ENCODE measurements at regions not wholly inside any gene's neighbourhood (a gene's known extent, or its start where the extent isn't known, plus 50 kb on each side); places are given as distances from the start of the nearest gene placed in this dataset.
A peak's percentile ranks its signal among the peaks of the same experiment; 100 is the strongest.
"Not testable (repeated sequence)": the region's sequence is repeated elsewhere in the genome, so short reads cannot be mapped to it uniquely, and the experiment has no call there.

GRCh38 chr14:98932431-98933325 is 339.3 kb downstream of the BCL11B start:
- Histone ChIP-seq H3K27ac (no peak overlapping the region), H3K4me1 (peaks cover 3 to 14% (median 9%) of the 10 kb centered on the region in 10 experiments; a peak in 19 of 20 replicates), H3K36me3 (no peaks in the 10 kb centered on the region), H3K27me3 (no peaks in the 10 kb centered on the region), H3K4me3 (no peak overlapping the region), H3K4me2 (peak overlapping the region in 4 of 11 experiments; percentile 11 to 18 (median 14); a peak in 3 of 22 replicates), H4K20me1 (no peaks in the 10 kb centered on the region), H3K9ac (no peak overlapping the region), H3K9me3 (replicated peaks in 1 of 11) (no peaks in the 10 kb centered on the region; a peak in 1 of 22 replicates)
- no peak for TF ChIP-seq Cebpa-rat (IDR thresholded peaks at IDR 0.05)

GRCh38 chr14:98934569-98934968 is 337.4 kb downstream of the BCL11B start:
- H3K4me3 ChIP-seq; H3K27me3 ChIP-seq; H3K9ac ChIP-seq; H3K9me3 ChIP-seq (replicated peaks in 1 of 11); H3K27ac ChIP-seq; H4K20me1 ChIP-seq; H3K36me3 ChIP-seq; H3K4me2 ChIP-seq: not testable (repeated sequence)
- peaks cover 7 to 23% (median 11%) of the 10 kb centered on the region in 10 experiments; a peak in 19 of 20 replicates for H3K4me1 ChIP-seq

GRCh38 chr14:98935921-98936320 is 336.1 kb downstream of the BCL11B start:
- H3K9me3 ChIP-seq (replicated peaks in 1 of 11): no peaks in the 10 kb centered on the region

GRCh38 chr14:98937021-98937420 is 335.0 kb downstream of the BCL11B start:
- Histone ChIP-seq H3K27ac (no peak overlapping the region), H3K9ac (no peak overlapping the region), H3K9me3 (replicated peaks in 1 of 11) (no peaks in the 10 kb centered on the region), H4K20me1 (no peaks in the 10 kb centered on the region), H3K4me1 (peaks cover 2 to 17% (median 11%) of the 10 kb centered on the region in 10 experiments; a peak in 19 of 20 replicates), H3K36me3 (no peaks in the 10 kb centered on the region), H3K27me3 (no peaks in the 10 kb centered on the region), H3K4me3 (no peak overlapping the region), H3K4me2 (peak overlapping the region in 3 of 11 experiments; percentile 53 to 58 (median 55); a peak in 5 of 22 replicates)
- TF ChIP-seq Cebpa-rat (IDR thresholded peaks at IDR 0.05): no peak

More at GRCh38 chr14:98935921-98936320, 336.1 kb downstream of the BCL11B start:
- H3K4me3 ChIP-seq: no peak overlapping the region
- no peak for TF ChIP-seq Cebpa-rat (IDR thresholded peaks at IDR 0.05)
- H3K36me3 ChIP-seq: no peaks in the 10 kb centered on the region
- no peaks in the 10 kb centered on the region for H4K20me1 ChIP-seq
- no peak overlapping the region for H3K9ac ChIP-seq
- H3K27ac ChIP-seq: no peak overlapping the region
- H3K4me1 ChIP-seq: peaks cover 7 to 23% (median 11%) of the 10 kb centered on the region in 10 experiments; a peak in 19 of 20 replicates
- H3K27me3 ChIP-seq: no peaks in the 10 kb centered on the region
- no peak overlapping the region for H3K4me2 ChIP-seq

GRCh38 chr14:98937712-98938505 is 334.1 kb downstream of the BCL11B start:
- peak overlapping the region in 7 of 11 experiments; percentile 4 to 58 (median 35); a peak in 12 of 22 replicates for H3K4me2 ChIP-seq
- H4K20me1 ChIP-seq: no peaks in the 10 kb centered on the region
- H3K9ac ChIP-seq: no peak overlapping the region
- H3K27ac ChIP-seq: no peak overlapping the region
- no peaks in the 10 kb centered on the region for H3K27me3 ChIP-seq
- no peak for TF ChIP-seq Cebpa-rat (IDR thresholded peaks at IDR 0.05)
- no peaks in the 10 kb centered on the region for H3K9me3 ChIP-seq (replicated peaks in 1 of 11)
- no peak overlapping the region for H3K4me3 ChIP-seq
- no peaks in the 10 kb centered on the region for H3K36me3 ChIP-seq
- peaks cover 0 to 14% (median 10%) of the 10 kb centered on the region in 10 experiments; a peak in 15 of 20 replicates for H3K4me1 ChIP-seq

GRCh38 chr14:98940693-98941437 is 331.1 kb downstream of the BCL11B start:
- H3K27me3 ChIP-seq: no peaks in the 10 kb centered on the region
- H3K9me3 ChIP-seq (replicated peaks in 1 of 11): no peaks in the 10 kb centered on the region
- no peaks in the 10 kb centered on the region for H4K20me1 ChIP-seq
- H3K9ac ChIP-seq: no peak overlapping the region
- no peak overlapping the region for H3K4me2 ChIP-seq
- peaks cover 0 to 14% (median 10%) of the 10 kb centered on the region in 10 experiments; a peak in 15 of 20 replicates for H3K4me1 ChIP-seq
- TF ChIP-seq Cebpa-rat (IDR thresholded peaks at IDR 0.05): no peak
- no peaks in the 10 kb centered on the region for H3K36me3 ChIP-seq
- no peak overlapping the region for H3K27ac ChIP-seq
- H3K4me3 ChIP-seq: no peak overlapping the region

GRCh38 chr14:98941481-98941880 is 330.5 kb downstream of the BCL11B start:
- Histone ChIP-seq H3K27me3 (no peaks in the 10 kb centered on the region), H3K36me3 (no peaks in the 10 kb centered on the region), H3K4me1 (peaks cover 0 to 14% (median 10%) of the 10 kb centered on the region in 10 experiments; a peak in 15 of 20 replicates), H3K27ac (no peak overlapping the region), H3K4me2 (no peak overlapping the region), H3K4me3 (no peak overlapping the region), H4K20me1 (no peaks in the 10 kb centered on the region), H3K9ac (no peak overlapping the region), H3K9me3 (replicated peaks in 1 of 11) (no peaks in the 10 kb centered on the region)
- TF ChIP-seq Cebpa-rat (IDR thresholded peaks at IDR 0.05): no peak

GRCh38 chr14:98943907-98944306 is 328.1 kb downstream of the BCL11B start:
- no peaks in the 10 kb centered on the region for H4K20me1 ChIP-seq
- no peaks in the 10 kb centered on the region for H3K36me3 ChIP-seq
- no peak overlapping the region for H3K4me3 ChIP-seq
- H3K9ac ChIP-seq: no peak overlapping the region
- H3K4me1 ChIP-seq: peaks cover 10 to 17% (median 13%) of the 10 kb centered on the region in 10 experiments
- H3K9me3 ChIP-seq (replicated peaks in 1 of 11): no peaks in the 10 kb centered on the region
- H3K27ac ChIP-seq: no peak overlapping the region
- TF ChIP-seq Cebpa-rat (IDR thresholded peaks at IDR 0.05): no peak
- H3K4me2 ChIP-seq: no peak overlapping the region
- no peaks in the 10 kb centered on the region for H3K27me3 ChIP-seq

GRCh38 chr14:98944989-98945388 is 327.0 kb downstream of the BCL11B start:
- H3K36me3 ChIP-seq: no peaks in the 10 kb centered on the region
- peaks cover 11 to 28% (median 21%) of the 10 kb centered on the region in 10 experiments for H3K4me1 ChIP-seq
- H3K4me2 ChIP-seq: no peak overlapping the region
- H3K4me3 ChIP-seq: no peak overlapping the region
- H4K20me1 ChIP-seq: no peaks in the 10 kb centered on the region
- no peaks in the 10 kb centered on the region for H3K9me3 ChIP-seq (replicated peaks in 1 of 11)
- no peak overlapping the region for H3K9ac ChIP-seq
- no peak overlapping the region for H3K27ac ChIP-seq
- TF ChIP-seq Cebpa-rat (IDR thresholded peaks at IDR 0.05): no peak
- no peaks in the 10 kb centered on the region for H3K27me3 ChIP-seq

Measured in BLaER1 treated with 17β-estradiol and CSF1 and Interleukin-3, amounts not matched to agents 10 nM and 100 nM (cell line).